Uterus (tissue), 2 donors: ENCODE measurements at regions not wholly inside any gene's neighbourhood (a gene's known extent, or its start where the extent isn't known, plus 50 kb on each side); places are given as distances from the start of the nearest gene placed in this dataset.

Experiments
- CTCF ChIP-seq, 4 experiments: fragments of 200-600 bp in 2 of 4; fragments of 450-650 bp in 2 of 4; sonication (generic) in 2 of 4; IDR thresholded peaks; one replicate each; pipeline ENCODE4 v1.5.1; 2016 to 2019; ENCODE audit warnings: antibody characterized with exemption in 4 of 4, mild to moderate bottlenecking in 2 of 4, moderate library complexity in 1 of 4
- POLR2A ChIP-seq, 2 donors: fragments of 450-650 bp; IDR thresholded peaks; one replicate each; pipeline ENCODE4 v1.6.1; 2016; ENCODE audit warnings: antibody characterized with exemption in 2 of 2, mild to moderate bottlenecking in 1 of 2, moderate library complexity in 1 of 2

GRCh38 chr14:31943861-31944255 lies 133.2 kb upstream of the ARHGAP5 start:
- TF ChIP-seq CTCF (IDR thresholded peaks at IDR 0.05) (no peak), POLR2A (IDR thresholded peaks at IDR 0.05) (no peak)
